H1 (cell line): ENCODE measurements at regions not wholly inside any gene's neighbourhood (a gene's known extent, or its start where the extent isn't known, plus 50 kb on each side); places are given as distances from the start of the nearest gene placed in this dataset.

Source experiments
- BACH1 ChIP-seq: IDR thresholded peaks from 2 replicates; pipeline ENCODE4 v1.6.1; 2012; ENCODE audit warnings: low read length, improper control_type of control experiment
- E2F6 ChIP-seq: IDR thresholded peaks from 2 replicates; pipeline ENCODE4 v1.6.1; 2012; ENCODE audit warnings: inconsistent platforms
- MAFK ChIP-seq: IDR thresholded peaks from 2 replicates; pipeline ENCODE4 v1.6.1; 2012; ENCODE audit warnings: low read depth, mild to moderate bottlenecking, improper control_type of control experiment, low read length
- TEAD4 ChIP-seq: IDR thresholded peaks from 2 replicates; pipeline ENCODE4 v1.6.1; 2012; ENCODE audit warnings: low read depth, low read length, inconsistent platforms, mixed read lengths

GRCh38 chr11:115585361-115586024, 81.3 kb upstream of the CADM1 start (continued):
- TF ChIP-seq E2F6, result no peak
- no peak for TF ChIP-seq TEAD4
- no peak for TF ChIP-seq BACH1
- TF ChIP-seq MAFK, result no peak
